Activated naive CD4-positive, alpha-beta T cell (primary cell): ENCODE measurements at regions not wholly inside any gene's neighbourhood (a gene's known extent, or its start where the extent isn't known, plus 50 kb on each side); places are given as distances from the start of the nearest gene placed in this dataset.

ENCODE experiments used
- DNase-seq, 4 experiments: peaks; one replicate each; lab custom pipeline; 2025; lab: John Stamatoyannopoulos, UW

- DNase-seq = no peak
Measured at GRCh38 chr6:90435207-90435899, 138.7 kb upstream of the BACH2 start.

- DNase-seq = no peak
Measured at GRCh38 chr6:90434094-90434493, 137.5 kb upstream of the BACH2 start.

GRCh38 chr6:90432937-90433336 is 136.3 kb upstream of the BACH2 start:
- DNase-seq = no peak

GRCh38 chr6:90432041-90432775 is 135.6 kb upstream of the BACH2 start:
- DNase-seq = no peak

GRCh38 chr6:90431576-90431975 is 134.9 kb upstream of the BACH2 start:
- DNase-seq = no peak

GRCh38 chr6:90429713-90430112 is 133.1 kb upstream of the BACH2 start:
- DNase-seq = no peak

- no peak for DNase-seq
Measured at GRCh38 chr6:90428514-90428913, 131.9 kb upstream of the BACH2 start.

- DNase-seq = no peak
Measured at GRCh38 chr6:90425161-90425641, 128.6 kb upstream of the BACH2 start.

- no peak for DNase-seq
Measured at GRCh38 chr6:90424580-90424979, 127.9 kb upstream of the BACH2 start.

- no peak for DNase-seq
Measured at GRCh38 chr6:90421666-90422065, 125.0 kb upstream of the BACH2 start.

GRCh38 chr6:90420500-90420899 is 123.9 kb upstream of the BACH2 start:
- DNase-seq = no peak

GRCh38 chr6:90417385-90417784 is 120.7 kb upstream of the BACH2 start:
- no peak for DNase-seq

GRCh38 chr6:90416322-90416721 is 119.7 kb upstream of the BACH2 start:
- DNase-seq = no peak

GRCh38 chr6:90415178-90415577 is 118.5 kb upstream of the BACH2 start:
- no peak for DNase-seq

GRCh38 chr6:90414352-90414751 is 117.7 kb upstream of the BACH2 start:
- DNase-seq = no peak

GRCh38 chr6:90413867-90414266 is 117.2 kb upstream of the BACH2 start:
- DNase-seq = peak; percentile 15 to 52 (median 30)

- DNase-seq = no peak
Measured at GRCh38 chr6:90413396-90413795, 116.8 kb upstream of the BACH2 start.

GRCh38 chr6:90412538-90413369 is 116.1 kb upstream of the BACH2 start:
- no peak for DNase-seq

GRCh38 chr6:90411292-90411781 is 114.7 kb upstream of the BACH2 start:
- DNase-seq = no peak

GRCh38 chr6:90409700-90410099 is 113.1 kb upstream of the BACH2 start:
- no peak for DNase-seq

GRCh38 chr6:90406957-90407356 is 110.3 kb upstream of the BACH2 start:
- no peak for DNase-seq

GRCh38 chr6:90406142-90406794 is 109.6 kb upstream of the BACH2 start:
- no peak for DNase-seq
